ENCODE measurements at regions not wholly inside any gene's neighbourhood (a gene's known extent, or its start where the extent isn't known, plus 50 kb on each side); places are given as distances from the start of the nearest gene placed in this dataset.

DNA sequence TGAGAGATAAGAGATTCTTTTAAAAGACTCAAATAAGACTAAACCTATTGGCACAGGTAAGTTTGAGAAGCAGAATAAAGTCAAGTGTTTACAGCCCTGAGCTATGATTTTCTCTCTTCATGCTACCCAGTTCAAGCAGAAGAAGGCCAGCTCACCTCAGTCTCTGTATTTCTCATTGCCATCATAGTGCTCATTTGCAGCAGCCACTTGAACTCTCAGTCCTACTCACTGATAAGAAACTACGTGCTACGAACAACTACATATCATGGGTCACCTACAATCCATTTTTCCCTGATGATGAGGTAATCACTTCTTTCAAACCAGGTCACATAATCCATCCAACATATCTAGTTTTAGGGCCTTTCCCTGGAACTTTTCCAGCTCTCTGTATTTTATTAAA, 617.5 kb downstream of the JRKL start:
- TF ChIP-seq, protein P1, sequence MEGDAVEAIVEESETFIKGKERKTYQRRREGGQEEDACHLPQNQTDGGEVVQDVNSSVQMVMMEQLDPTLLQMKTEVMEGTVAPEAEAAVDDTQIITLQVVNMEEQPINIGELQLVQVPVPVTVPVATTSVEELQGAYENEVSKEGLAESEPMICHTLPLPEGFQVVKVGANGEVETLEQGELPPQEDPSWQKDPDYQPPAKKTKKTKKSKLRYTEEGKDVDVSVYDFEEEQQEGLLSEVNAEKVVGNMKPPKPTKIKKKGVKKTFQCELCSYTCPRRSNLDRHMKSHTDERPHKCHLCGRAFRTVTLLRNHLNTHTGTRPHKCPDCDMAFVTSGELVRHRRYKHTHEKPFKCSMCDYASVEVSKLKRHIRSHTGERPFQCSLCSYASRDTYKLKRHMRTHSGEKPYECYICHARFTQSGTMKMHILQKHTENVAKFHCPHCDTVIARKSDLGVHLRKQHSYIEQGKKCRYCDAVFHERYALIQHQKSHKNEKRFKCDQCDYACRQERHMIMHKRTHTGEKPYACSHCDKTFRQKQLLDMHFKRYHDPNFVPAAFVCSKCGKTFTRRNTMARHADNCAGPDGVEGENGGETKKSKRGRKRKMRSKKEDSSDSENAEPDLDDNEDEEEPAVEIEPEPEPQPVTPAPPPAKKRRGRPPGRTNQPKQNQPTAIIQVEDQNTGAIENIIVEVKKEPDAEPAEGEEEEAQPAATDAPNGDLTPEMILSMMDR (conservative IDR thresholded peaks at IDR 0.05; ENCODE audit: low read depth in 2 of 2), result no peak
- no peak for TF ChIP-seq CREB1 (CRISPR knock-in tag; IDR thresholded peaks at IDR 0.05; ENCODE audit: low read depth)
- TF ChIP-seq, protein P2, sequence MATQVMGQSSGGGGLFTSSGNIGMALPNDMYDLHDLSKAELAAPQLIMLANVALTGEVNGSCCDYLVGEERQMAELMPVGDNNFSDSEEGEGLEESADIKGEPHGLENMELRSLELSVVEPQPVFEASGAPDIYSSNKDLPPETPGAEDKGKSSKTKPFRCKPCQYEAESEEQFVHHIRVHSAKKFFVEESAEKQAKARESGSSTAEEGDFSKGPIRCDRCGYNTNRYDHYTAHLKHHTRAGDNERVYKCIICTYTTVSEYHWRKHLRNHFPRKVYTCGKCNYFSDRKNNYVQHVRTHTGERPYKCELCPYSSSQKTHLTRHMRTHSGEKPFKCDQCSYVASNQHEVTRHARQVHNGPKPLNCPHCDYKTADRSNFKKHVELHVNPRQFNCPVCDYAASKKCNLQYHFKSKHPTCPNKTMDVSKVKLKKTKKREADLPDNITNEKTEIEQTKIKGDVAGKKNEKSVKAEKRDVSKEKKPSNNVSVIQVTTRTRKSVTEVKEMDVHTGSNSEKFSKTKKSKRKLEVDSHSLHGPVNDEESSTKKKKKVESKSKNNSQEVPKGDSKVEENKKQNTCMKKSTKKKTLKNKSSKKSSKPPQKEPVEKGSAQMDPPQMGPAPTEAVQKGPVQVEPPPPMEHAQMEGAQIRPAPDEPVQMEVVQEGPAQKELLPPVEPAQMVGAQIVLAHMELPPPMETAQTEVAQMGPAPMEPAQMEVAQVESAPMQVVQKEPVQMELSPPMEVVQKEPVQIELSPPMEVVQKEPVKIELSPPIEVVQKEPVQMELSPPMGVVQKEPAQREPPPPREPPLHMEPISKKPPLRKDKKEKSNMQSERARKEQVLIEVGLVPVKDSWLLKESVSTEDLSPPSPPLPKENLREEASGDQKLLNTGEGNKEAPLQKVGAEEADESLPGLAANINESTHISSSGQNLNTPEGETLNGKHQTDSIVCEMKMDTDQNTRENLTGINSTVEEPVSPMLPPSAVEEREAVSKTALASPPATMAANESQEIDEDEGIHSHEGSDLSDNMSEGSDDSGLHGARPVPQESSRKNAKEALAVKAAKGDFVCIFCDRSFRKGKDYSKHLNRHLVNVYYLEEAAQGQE (IDR thresholded peaks at IDR 0.05; ENCODE audit: unreplicated experiment), result no peak
- TF ChIP-seq EZH2 (IDR thresholded peaks at IDR 0.05; ENCODE audit: low read depth, unreplicated experiment), result no peak
- TF ChIP-seq ZNF331 (CRISPR knock-in tag; IDR thresholded peaks at IDR 0.05; ENCODE audit: low read depth), result no peak
- TF ChIP-seq, protein P3, sequence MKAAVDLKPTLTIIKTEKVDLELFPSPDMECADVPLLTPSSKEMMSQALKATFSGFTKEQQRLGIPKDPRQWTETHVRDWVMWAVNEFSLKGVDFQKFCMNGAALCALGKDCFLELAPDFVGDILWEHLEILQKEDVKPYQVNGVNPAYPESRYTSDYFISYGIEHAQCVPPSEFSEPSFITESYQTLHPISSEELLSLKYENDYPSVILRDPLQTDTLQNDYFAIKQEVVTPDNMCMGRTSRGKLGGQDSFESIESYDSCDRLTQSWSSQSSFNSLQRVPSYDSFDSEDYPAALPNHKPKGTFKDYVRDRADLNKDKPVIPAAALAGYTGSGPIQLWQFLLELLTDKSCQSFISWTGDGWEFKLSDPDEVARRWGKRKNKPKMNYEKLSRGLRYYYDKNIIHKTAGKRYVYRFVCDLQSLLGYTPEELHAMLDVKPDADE (IDR thresholded peaks at IDR 0.05), result no peak
- no peak for TF ChIP-seq ZNF114 (CRISPR knock-in tag; IDR thresholded peaks at IDR 0.05)
- no peak for TF ChIP-seq POLR2AphosphoS5 (IDR thresholded peaks at IDR 0.05; ENCODE audit: low read depth)
- TF ChIP-seq JUNB (IDR thresholded peaks at IDR 0.05; ENCODE audit: unreplicated experiment), result no peak
- TF ChIP-seq EZH2phosphoT487 (IDR thresholded peaks at IDR 0.05; ENCODE audit: unreplicated experiment), result no peak

All from GM23338 (cell line).